Adrenal gland (tissue), 5 donors: ENCODE measurements at regions not wholly inside any gene's neighbourhood (a gene's known extent, or its start where the extent isn't known, plus 50 kb on each side); places are given as distances from the start of the nearest gene placed in this dataset.

ENCODE experiments used
- CTCF ChIP-seq, 6 experiments: fragments of 450-650 bp in 4 of 6; fragments of 200-600 bp in 2 of 6; sonication (generic) in 1 of 6; IDR thresholded peaks; 1 replicate in 5 of 6; 2 replicates in 1 of 6; pipeline versions ENCODE4 v1.5.1 to v1.8.0; 2016 to 2021; ENCODE audit warnings: antibody characterized with exemption in 6 of 6, mild to moderate bottlenecking in 2 of 6, moderate library complexity in 1 of 6
- POLR2A ChIP-seq, 2 donors: fragments of 450-650 bp; IDR thresholded peaks; one replicate each; pipeline ENCODE4 v1.6.1; 2017; ENCODE audit warnings: antibody characterized with exemption in 2 of 2, mild to moderate bottlenecking in 2 of 2, moderate library complexity in 1 of 2
- donor health status: DM: no; HTN: no; CAD: no.

GRCh38 chr4:160350944-160351343 is 1248.1 kb downstream of the RAPGEF2 start:
- TF ChIP-seq CTCF (IDR thresholded peaks at IDR 0.05) (no peak), POLR2A (IDR thresholded peaks at IDR 0.05) (no peak)
